ENCODE measurements at regions not wholly inside any gene's neighbourhood (a gene's known extent, or its start where the extent isn't known, plus 50 kb on each side); places are given as distances from the start of the nearest gene placed in this dataset.

- Histone ChIP-seq H3K4me3 (no peak overlapping the region), H3K4me1 (replicated peaks in 1 of 2) (no peaks in the 10 kb centered on the region), H3K27ac (no peak overlapping the region), H3K36me3 (replicated peaks in 1 of 2) (no peaks in the 10 kb centered on the region), H3K27me3 (no peaks in the 10 kb centered on the region), H3K9me3 (replicated peaks in 1 of 3) (no peaks in the 10 kb centered on the region)
- no peak for TF ChIP-seq POLR2A (IDR thresholded peaks at IDR 0.05)
- TF ChIP-seq, protein P1, sequence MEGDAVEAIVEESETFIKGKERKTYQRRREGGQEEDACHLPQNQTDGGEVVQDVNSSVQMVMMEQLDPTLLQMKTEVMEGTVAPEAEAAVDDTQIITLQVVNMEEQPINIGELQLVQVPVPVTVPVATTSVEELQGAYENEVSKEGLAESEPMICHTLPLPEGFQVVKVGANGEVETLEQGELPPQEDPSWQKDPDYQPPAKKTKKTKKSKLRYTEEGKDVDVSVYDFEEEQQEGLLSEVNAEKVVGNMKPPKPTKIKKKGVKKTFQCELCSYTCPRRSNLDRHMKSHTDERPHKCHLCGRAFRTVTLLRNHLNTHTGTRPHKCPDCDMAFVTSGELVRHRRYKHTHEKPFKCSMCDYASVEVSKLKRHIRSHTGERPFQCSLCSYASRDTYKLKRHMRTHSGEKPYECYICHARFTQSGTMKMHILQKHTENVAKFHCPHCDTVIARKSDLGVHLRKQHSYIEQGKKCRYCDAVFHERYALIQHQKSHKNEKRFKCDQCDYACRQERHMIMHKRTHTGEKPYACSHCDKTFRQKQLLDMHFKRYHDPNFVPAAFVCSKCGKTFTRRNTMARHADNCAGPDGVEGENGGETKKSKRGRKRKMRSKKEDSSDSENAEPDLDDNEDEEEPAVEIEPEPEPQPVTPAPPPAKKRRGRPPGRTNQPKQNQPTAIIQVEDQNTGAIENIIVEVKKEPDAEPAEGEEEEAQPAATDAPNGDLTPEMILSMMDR (IDR thresholded peaks at IDR 0.05) = no peak
- intact Hi-C loops (cut with DNase I) = no loop called here
- 16 to 27% (median 23%) methylated on average over 1 of the region's 1 CpG for WGBS, 4 donors
- DNase-seq = no peak
Measured at GRCh38 chr4:162241857-162242256, 78.1 kb upstream of the FSTL5 start.

DNA sequence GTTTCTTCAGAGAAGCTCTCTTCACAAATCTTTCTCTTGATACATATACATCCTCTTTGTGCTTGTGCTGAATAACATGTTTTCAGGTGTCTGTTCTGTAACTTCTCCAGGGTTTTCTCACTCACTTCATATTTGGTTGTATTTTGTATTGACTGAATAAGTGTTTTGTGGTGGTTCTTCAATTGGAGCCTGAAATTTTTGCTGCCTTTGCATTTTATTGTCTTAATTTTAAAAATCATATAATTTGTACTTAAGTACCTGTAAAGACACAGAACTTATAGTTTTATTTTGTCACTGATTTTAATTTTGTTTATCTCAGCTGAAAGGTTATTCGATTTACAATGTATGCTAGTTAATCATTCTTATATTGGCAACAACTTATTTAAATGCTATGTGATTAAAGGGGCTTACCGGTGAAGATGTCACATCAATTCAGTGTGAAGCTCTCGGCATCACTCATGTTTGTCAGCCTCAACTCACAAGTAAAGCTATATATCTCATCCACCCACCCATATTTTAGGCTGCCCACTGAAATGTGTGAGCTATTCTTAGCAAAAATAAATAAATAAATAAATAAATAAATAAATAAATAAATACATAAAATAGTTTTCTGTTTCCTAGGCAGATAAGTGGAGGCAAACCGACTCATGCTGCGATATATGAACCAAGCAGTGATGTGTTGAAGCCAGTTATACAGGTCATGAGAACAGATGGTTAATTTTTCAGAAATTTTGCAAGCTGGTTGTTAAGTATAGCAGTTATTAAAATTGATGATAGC is 76.4 kb upstream of the FSTL5 start:
- no peak for DNase-seq
- intact Hi-C loops (cut with DNase I) = no loop called here
- WGBS, 4 donors = 84 to 89% (median 87%) methylated on average over 5 of the region's 5 CpGs
- H3K4me3 ChIP-seq = no peak overlapping the region
- H3K36me3 ChIP-seq (replicated peaks in 1 of 2) = no peaks in the 10 kb centered on the region
- no peaks in the 10 kb centered on the region for H3K27me3 ChIP-seq
- H3K4me1 ChIP-seq (replicated peaks in 1 of 2) = no peaks in the 10 kb centered on the region
- no peaks in the 10 kb centered on the region for H3K9me3 ChIP-seq (replicated peaks in 1 of 3)
- no peak overlapping the region for H3K27ac ChIP-seq
- TF ChIP-seq, protein P1 (IDR thresholded peaks at IDR 0.05) = no peak
- no peak for TF ChIP-seq POLR2A (IDR thresholded peaks at IDR 0.05)

- TF ChIP-seq, protein P1 (IDR thresholded peaks at IDR 0.05) = no peak
- no peak for TF ChIP-seq POLR2A (IDR thresholded peaks at IDR 0.05)
- WGBS, 4 donors = 62 to 76% (median 68%) methylated on average over 2 of the region's 2 CpGs
- Histone ChIP-seq H3K4me1 (replicated peaks in 1 of 2) (no peaks in the 10 kb centered on the region), H3K27me3 (no peaks in the 10 kb centered on the region), H3K36me3 (replicated peaks in 1 of 2) (no peaks in the 10 kb centered on the region), H3K9me3 (replicated peaks in 1 of 3) (no peaks in the 10 kb centered on the region), H3K27ac (no peak overlapping the region), H3K4me3 (no peak overlapping the region)
- no peak for DNase-seq
- intact Hi-C loops (cut with DNase I) = no loop called here
Measured at GRCh38 chr4:162237676-162238075, 73.9 kb upstream of the FSTL5 start.

DNA sequence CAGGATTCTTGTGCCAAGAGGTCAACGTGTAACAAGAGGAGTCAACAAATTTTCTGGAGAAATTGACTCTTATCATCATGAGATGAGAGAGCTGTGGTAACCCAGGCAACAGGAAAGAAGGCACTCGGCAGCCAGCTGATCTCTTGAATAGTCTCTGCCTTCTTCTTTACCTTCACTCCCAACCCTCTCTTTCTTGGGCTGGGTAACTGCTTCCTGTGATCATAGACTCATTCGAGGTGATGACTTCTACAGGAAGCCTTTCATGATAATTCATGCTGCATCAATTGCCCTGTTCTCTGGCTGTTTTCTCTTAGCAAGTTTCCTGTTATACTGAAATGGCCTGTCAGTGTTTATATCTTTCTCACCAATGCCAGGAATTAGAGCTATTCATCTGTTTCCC is 70.8 kb upstream of the FSTL5 start:
- no peak overlapping the region for H3K4me3 ChIP-seq
- no peak overlapping the region for H3K27ac ChIP-seq
- no peaks in the 10 kb centered on the region for H3K4me1 ChIP-seq (replicated peaks in 1 of 2)
- TF ChIP-seq POLR2A (IDR thresholded peaks at IDR 0.05) = no peak
- TF ChIP-seq, protein P1 (IDR thresholded peaks at IDR 0.05) = no peak
- intact Hi-C loops (cut with DNase I) = no loop called here
- 48 to 62% (median 52%) methylated on average over 3 of the region's 3 CpGs for WGBS, 4 donors
- no peak for DNase-seq
- no peaks in the 10 kb centered on the region for H3K36me3 ChIP-seq (replicated peaks in 1 of 2)
- H3K9me3 ChIP-seq (replicated peaks in 1 of 3) = no peaks in the 10 kb centered on the region
- H3K27me3 ChIP-seq = no peaks in the 10 kb centered on the region

All from adrenal gland (tissue), 9 donors.